ENCODE measurements at regions not wholly inside any gene's neighbourhood (a gene's known extent, or its start where the extent isn't known, plus 50 kb on each side); places are given as distances from the start of the nearest gene placed in this dataset.
"Not testable (repeated sequence)": the region's sequence is repeated elsewhere in the genome, so short reads cannot be mapped to it uniquely, and the experiment has no call there.

GRCh38 chr4:24363751-24364150, 220.6 kb downstream of the DHX15 start:
- no peak for DNase-seq

- no peak for DNase-seq
These were observed 232.2 kb downstream of the DHX15 start for GRCh38 chr4:24352112-24352511.

GRCh38 chr4:24349168-24349996, 235.0 kb downstream of the DHX15 start:
- DNase-seq, result not testable (repeated sequence)

- no peak for DNase-seq
These were observed 245.1 kb downstream of the DHX15 start for GRCh38 chr4:24339260-24339659.

DNA sequence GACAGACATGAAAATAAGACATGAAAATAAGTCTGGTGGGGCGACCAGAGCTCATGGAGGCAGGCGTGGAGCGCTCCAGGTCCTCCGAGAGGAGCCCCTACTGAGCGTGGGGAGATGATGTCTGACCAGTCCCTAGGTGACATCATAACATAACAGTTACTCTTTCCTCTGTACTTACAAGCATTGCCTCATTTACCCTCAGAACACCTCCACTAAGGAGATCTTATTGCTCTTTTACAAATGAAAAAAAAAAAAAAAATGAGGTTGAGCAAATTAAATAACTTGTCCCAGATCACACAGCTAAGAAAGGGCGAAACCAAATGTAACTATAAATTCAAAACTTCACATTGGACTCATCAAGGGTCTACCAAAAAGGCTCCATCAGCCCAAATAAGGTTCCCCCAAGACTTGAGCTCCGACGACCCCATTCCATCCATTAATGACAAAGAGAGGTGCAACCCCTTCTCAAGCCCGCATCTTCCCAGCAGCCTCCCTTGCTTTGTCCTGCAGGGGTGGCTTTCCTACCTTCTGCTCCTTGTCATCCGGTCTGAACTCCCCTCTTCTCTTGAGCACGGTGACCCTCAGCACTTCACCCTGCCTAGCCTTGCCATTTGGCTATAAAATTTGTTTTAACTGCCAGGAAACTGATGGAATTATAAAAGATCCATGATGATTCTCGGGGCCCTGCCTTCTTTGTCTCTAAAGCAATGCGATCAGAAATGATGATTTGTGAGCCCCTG, 246.7 kb downstream of the DHX15 start:
- no peak for DNase-seq

DNA sequence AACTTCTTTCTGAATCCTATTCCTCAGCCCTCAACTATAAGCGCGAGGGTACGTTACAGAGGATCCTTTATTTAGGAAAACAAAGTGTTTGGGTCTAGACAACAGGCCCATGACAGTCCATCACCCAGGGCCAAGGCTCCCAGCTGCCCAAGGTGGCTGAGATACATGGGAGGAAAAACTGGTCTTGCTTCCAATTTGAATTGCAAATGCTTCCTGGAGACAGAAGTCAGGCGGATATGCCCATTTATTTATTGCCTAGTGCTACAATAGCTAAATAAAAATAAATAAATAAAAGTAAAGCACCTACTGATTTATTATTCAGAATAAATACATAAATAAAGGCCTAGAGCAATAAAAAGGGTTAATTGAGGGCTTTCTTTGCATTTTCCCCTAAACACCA, 248.7 kb downstream of the DHX15 start:
- DNase-seq, result no peak

DNA sequence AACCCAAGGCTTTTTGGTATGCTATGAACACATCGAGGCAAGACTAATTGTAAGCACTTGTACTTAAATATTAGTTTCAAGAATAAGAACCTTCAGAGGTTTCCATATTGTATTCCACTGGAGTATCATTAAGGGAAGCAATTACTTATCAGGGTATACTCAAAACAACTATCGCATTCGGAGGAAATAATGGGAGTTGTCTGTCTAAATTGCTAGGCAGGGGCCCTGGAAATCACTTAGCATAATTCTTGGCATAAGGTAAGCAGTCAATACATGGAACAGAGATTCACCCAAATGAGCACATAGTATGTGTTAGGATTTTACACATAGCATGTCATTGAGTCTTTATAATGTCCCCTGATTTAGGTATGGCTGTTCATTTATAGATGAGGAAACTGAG, 249.4 kb downstream of the DHX15 start:
- no peak for DNase-seq

GRCh38 chr4:24330573-24330972, 253.8 kb downstream of the DHX15 start:
- no peak for DNase-seq

DNA sequence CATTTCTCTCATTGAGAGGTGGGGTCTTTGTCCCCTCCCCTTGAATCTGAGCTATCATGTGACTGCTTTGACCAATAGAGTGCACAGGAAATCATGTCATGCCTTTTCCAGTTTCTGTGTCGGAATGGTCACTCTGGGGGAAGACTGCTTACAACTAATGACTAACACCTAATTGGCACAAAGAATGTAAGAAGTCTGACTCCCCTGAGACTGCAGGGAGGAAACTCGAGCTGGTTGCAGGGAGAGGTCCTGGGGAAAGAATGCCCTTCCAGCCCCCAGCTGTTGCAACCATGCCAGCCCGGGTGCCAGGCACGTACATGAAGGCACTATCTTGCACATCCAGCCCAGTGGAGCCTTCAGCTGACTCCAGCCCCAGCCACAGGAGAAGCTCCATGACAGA, 254.2 kb downstream of the DHX15 start:
- DNase-seq, result no peak

GRCh38 chr4:24328711-24329110, 255.6 kb downstream of the DHX15 start:
- DNase-seq, result no peak

DNA sequence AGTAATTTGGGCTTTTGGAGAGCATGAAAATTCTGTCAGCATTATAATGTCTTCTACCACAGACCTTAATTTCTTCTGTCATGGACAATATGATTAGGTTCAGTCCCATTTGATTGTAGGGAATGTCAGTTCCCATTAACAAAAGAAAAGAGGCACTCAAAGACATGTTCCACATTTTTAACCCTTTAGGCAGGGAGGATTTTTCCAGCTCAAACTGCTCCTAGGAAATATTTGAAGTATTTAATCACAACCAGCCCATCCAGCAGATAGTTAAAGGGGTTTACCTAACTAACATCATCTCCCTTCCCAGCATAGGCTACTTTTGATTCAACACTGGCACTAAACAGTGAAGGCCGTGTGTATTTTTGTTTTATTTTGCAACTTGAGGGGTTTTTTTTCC, 256.0 kb downstream of the DHX15 start:
- no peak for DNase-seq

- no peak for DNase-seq
These were observed 261.4 kb downstream of the DHX15 start for GRCh38 chr4:24322995-24323394.

GRCh38 chr4:24322511-24322910, 261.8 kb downstream of the DHX15 start:
- DNase-seq, result no peak

DNA sequence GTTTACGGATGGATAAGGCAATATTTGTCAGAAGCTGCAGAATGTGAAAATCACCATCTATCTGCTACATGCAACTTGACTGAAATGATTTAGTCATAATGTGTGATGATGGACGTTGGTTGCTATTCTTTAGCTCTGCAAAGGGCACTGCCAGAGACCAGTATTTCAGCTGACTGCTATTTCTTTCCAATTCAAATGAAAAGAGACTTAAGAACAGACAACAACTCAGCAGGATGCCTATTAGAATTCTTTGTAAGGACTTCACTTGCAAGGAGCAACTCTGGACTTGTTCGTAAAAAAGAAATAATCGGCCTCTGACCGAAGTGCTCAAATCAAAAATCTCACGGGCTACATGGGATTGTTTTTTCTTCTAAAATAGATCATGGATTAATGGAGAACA, 262.7 kb downstream of the DHX15 start:
- DNase-seq, result no peak

- DNase-seq, result no peak
These were observed 263.2 kb downstream of the DHX15 start for GRCh38 chr4:24321131-24321530.

GRCh38 chr4:24319387-24319786, 265.0 kb downstream of the DHX15 start:
- no peak for DNase-seq

GRCh38 chr4:24315056-24315455, 269.3 kb downstream of the DHX15 start:
- no peak for DNase-seq

- DNase-seq, result no peak
These were observed 272.0 kb downstream of the DHX15 start for GRCh38 chr4:24312261-24312913.

GRCh38 chr4:24303926-24304325, 280.4 kb downstream of the DHX15 start:
- no peak for DNase-seq

GRCh38 chr4:24298911-24299310, 285.4 kb downstream of the DHX15 start:
- DNase-seq, result no peak

DNA sequence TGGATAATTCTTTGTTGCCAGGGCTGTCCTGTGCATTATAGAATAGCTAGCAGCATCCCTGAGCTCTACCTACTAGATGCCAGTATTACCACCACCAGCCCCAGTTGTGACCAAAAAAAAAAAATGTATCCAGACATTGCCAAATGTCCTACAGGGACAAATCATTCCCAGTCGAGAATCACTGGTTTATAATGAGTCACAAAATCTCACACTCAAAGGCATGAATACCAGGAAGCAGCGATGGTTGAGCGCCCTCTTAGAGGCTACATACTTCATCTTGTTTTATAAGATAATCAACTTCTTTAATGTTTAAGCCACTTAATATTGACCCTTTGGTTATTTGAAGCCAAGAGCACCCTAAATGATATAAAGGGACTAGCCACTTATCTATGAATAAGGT, 297.3 kb downstream of the DHX15 start:
- no peak for DNase-seq

DNA sequence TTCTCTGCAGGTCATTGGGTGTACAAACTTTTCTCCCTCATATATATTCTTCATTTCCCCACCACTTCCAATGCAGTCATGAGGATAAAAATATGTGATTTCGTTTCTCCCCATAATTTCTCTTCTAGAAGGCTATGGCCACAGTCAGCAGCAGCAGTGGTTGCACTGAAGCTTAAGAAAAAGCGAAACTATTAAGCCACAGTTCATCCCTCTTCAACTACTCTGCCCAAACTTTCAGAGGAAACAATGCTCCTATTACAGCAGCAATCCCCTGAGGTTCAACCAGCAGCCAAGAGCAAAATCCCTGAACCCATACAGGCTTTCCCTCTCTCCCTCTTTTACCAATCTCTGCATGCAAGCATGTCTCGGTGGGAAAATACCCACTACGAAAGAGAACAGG, 298.6 kb downstream of the DHX15 start:
- DNase-seq, result no peak

DNA sequence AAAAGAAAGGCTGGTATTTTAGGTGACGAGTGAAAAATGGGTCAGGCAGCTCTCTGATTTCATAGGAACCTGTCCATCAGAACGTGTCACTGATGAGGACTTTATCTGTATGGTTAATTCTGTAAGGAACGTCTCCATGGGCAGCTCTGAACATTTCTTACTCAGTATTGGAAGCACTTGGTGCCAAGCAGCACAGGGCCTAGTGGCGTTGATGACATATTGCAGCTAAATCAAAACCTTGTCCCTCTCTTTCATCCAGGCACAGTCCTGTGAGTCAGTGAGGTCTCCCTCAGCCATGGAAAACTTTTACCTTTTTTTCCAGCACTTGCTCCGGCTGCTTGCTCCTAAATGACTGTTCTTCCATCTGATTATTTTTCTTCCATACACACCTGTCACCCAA, 301.9 kb downstream of the DHX15 start:
- no peak for DNase-seq

- DNase-seq, result no peak
These were observed 304.4 kb downstream of the DHX15 start for GRCh38 chr4:24279911-24280375.
